Esophagus (tissue), 2 donors: ENCODE measurements at regions not wholly inside any gene's neighbourhood (a gene's known extent, or its start where the extent isn't known, plus 50 kb on each side); places are given as distances from the start of the nearest gene placed in this dataset.

ENCODE experiments used
- H3K27ac ChIP-seq, 2 donors: one replicate each; pipeline ENCODE4 v1.5.1; 2013; ENCODE audit warnings: low read depth in 2 of 2, mild to moderate bottlenecking in 2 of 2, inconsistent platforms in 1 of 2, low read length in 1 of 2, moderate library complexity in 1 of 2
- H3K27me3 ChIP-seq, 2 donors: one replicate each; pipeline ENCODE4 v1.6.1; 2013; ENCODE audit warnings: low read length in 2 of 2, control low read depth in 1 of 2, mild to moderate bottlenecking in 1 of 2; ENCODE audit not compliant: insufficient read depth in 2 of 2, control insufficient read depth in 1 of 2
- H3K36me3 ChIP-seq, 2 donors: one replicate each; pipeline ENCODE4 v1.6.1; 2013; ENCODE audit warnings: low read length in 1 of 2; ENCODE audit not compliant: control insufficient read depth in 2 of 2, insufficient read depth in 2 of 2
- H3K4me1 ChIP-seq, 2 donors: one replicate each; pipeline ENCODE4 v1.6.1; 2013; ENCODE audit warnings: low read length in 1 of 2; ENCODE audit not compliant: control insufficient read depth in 2 of 2, insufficient read depth in 2 of 2
- H3K4me3 ChIP-seq, 2 donors: one replicate each; pipeline ENCODE4 v1.5.1; 2013; ENCODE audit warnings: low read length in 2 of 2, mild to moderate bottlenecking in 2 of 2, low read depth in 1 of 2, moderate library complexity in 1 of 2
- H3K9me3 ChIP-seq, 2 donors: one replicate each; pipeline ENCODE4 v1.6.1; 2013; ENCODE audit warnings: mild to moderate bottlenecking in 2 of 2, low read depth in 1 of 2, low read length in 1 of 2, moderate library complexity in 1 of 2; ENCODE audit not compliant: control insufficient read depth in 2 of 2, insufficient read depth in 1 of 2
- WGBS, 2 donors: extraction: QIAGEN DNeasy Blood & Tissue Kit; methylation state at CpG; one replicate each; pipeline ENCODE4 v1.1.7; 2013; 5-methylcytosine and 5-hydroxymethylcytosine counted together
- donor health status: healthy with polysubstance abuse.
- donor health status: Bipolar disorder and iron deficiency.

DNA sequence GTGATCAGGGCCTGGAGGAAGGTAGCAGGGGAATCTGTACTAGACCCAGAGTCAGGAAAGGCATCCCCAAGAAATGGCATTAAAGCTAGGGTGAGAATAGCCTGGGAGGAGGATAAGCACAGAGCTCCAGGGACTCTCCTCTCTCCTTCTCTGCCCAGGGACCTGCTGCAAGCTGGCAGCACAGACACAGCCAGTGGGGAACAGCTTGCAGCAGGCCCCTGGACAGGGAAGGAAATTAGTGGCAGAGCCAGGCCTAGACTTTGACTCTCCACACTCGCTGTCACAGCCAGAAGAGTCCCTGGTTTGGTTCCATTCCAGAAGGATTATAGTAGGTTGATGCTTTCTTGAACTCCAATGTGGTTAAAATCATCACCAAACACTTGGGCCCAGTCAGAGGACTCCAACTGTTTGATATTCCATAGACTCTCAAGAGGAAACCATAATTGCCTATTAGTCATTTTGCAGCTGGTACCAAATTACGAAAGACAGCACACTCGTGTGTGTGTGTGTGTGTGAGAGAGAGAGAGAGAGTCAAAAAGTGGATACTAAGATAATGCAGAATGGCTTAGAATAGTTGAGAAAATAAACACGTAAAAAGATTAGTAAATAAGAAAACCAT, 95.5 kb upstream of the ATP8B1 start:
- Histone ChIP-seq H3K4me3 (no peak overlapping the region), H3K4me1 (peaks cover 2 to 4% of the 10 kb centered on the region in 2 donors), H3K36me3 (no peaks in the 10 kb centered on the region), H3K27me3 (no peaks in the 10 kb centered on the region), H3K9me3 (no peaks in the 10 kb centered on the region), H3K27ac (peak overlapping the region in 1 of 2 donors; percentile 57)
- 27 to 55% methylated on average over 4 of the region's 4 CpGs for WGBS, 2 donors

DNA sequence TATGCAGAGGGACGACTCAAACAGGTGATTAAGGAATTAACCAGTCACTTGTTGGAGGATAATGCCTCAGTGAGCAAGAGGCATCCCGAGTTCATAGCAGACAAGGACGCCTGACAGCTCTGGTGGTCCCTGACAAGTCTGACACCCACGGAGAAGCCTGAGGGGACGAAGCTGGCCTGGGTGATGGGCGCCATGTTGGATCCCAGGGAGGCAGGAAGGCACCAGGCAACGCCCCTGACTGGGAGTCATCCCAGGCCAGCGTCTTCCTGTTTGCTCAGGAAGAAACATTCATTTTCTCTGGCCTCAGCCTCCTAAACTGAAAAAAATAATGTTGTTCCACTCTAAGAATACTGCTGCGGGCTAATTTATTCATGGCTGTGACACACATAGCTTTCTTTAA, 92.1 kb upstream of the ATP8B1 start:
- H3K4me3 ChIP-seq, result no peak overlapping the region
- H3K4me1 ChIP-seq, result peaks cover 0 to 2% of the 10 kb centered on the region in 2 donors
- no peaks in the 10 kb centered on the region for H3K36me3 ChIP-seq
- H3K9me3 ChIP-seq, result no peaks in the 10 kb centered on the region
- 77 to 84% methylated on average over 9 of the region's 9 CpGs for WGBS, 2 donors
- no peaks in the 10 kb centered on the region for H3K27me3 ChIP-seq
- H3K27ac ChIP-seq, result peak overlapping the region in 1 of 2 donors; percentile 73

DNA sequence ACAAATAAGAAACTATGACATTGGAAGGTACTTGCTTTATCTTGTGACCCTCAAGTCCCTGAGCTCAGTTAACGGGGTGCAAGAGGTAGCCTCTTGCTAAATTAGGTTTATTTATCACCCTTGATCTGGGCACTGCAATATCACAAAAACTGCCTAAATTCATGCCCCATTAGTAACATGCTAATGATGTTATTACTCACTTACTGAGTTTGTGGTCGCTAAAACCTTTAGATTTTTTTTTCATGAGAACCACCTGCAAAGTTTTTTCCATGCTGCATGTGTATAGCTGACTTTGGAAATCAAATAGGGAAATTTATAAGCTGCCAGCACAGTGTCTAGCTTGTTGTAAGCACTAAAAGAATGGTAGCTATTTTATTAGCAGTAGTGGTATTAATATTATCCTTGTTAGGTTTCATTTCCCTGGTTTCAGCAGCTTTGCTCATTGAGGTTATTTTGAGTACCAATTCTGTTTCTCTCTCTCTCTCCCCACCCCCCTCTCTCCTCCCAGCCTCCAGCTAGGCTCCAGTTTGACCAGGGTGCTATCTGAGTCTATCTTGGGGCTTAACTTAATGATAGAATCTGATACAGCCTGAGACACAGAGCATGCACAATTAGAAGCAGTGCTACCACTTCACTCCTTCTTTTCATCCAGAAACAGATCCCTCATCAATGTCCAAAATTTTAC, 88.7 kb upstream of the ATP8B1 start:
- no peak overlapping the region for H3K27ac ChIP-seq
- H3K9me3 ChIP-seq, result no peaks in the 10 kb centered on the region
- 67 to 71% methylated on average over 2 of the region's 2 CpGs for WGBS, 2 donors

DNA sequence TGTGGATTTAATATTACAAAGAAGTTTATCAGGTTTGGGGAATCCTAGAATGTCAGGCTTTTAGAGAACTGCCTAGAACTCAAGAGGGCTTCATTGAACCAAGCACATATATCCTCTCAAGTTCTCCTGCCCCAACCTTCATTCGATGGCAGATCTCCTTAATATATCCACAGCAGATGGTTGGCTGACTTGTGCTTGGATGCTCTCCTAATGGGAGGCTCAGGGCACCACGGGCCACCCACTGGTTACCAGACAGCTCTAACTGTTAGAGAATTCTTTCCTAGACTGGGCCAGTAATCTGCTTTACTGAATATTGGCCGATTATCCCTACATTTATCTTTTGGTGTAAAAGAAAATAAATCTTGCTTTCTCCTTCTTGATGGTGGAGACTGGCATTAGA, 87.2 kb upstream of the ATP8B1 start:
- 81 to 83% methylated on average over 3 of the region's 3 CpGs for WGBS, 2 donors
- H3K27me3 ChIP-seq, result no peaks in the 10 kb centered on the region
- H3K27ac ChIP-seq, result no peak overlapping the region
- no peaks in the 10 kb centered on the region for H3K9me3 ChIP-seq
- H3K36me3 ChIP-seq, result no peaks in the 10 kb centered on the region
- no peak overlapping the region for H3K4me3 ChIP-seq
- peaks cover 0 to 2% of the 10 kb centered on the region in 2 donors for H3K4me1 ChIP-seq

More for the DNA sequence above, 88.7 kb upstream of the ATP8B1 start:
- no peaks in the 10 kb centered on the region for H3K36me3 ChIP-seq
- peaks cover 0 to 2% of the 10 kb centered on the region in 2 donors for H3K4me1 ChIP-seq
- H3K27me3 ChIP-seq, result no peaks in the 10 kb centered on the region
- H3K4me3 ChIP-seq, result no peak overlapping the region

DNA sequence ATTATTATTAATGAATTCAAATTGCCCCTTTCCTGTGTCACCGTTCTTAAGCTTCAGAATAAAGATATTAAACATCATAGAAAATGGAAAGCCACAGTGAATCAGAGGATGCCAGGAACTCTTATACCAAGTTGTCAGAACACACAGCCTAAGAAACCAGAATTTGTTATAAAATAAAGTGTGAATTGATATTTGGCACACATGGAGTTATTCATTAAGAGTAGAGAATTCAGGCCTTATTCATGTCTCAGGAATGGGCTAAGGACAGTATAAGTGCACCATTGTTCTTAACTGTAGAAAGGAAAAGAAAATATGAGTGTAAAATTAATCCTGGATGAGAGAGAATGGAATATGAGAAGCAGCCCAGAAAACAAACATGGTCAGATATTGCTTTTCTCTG, 86.7 kb upstream of the ATP8B1 start:
- Histone ChIP-seq H3K36me3 (no peaks in the 10 kb centered on the region), H3K27me3 (no peaks in the 10 kb centered on the region), H3K27ac (no peak overlapping the region), H3K9me3 (no peaks in the 10 kb centered on the region), H3K4me1 (no peaks in the 10 kb centered on the region), H3K4me3 (no peak overlapping the region)
- WGBS, 2 donors, result 74 to 76% methylated on average over 1 of the region's 1 CpG

DNA sequence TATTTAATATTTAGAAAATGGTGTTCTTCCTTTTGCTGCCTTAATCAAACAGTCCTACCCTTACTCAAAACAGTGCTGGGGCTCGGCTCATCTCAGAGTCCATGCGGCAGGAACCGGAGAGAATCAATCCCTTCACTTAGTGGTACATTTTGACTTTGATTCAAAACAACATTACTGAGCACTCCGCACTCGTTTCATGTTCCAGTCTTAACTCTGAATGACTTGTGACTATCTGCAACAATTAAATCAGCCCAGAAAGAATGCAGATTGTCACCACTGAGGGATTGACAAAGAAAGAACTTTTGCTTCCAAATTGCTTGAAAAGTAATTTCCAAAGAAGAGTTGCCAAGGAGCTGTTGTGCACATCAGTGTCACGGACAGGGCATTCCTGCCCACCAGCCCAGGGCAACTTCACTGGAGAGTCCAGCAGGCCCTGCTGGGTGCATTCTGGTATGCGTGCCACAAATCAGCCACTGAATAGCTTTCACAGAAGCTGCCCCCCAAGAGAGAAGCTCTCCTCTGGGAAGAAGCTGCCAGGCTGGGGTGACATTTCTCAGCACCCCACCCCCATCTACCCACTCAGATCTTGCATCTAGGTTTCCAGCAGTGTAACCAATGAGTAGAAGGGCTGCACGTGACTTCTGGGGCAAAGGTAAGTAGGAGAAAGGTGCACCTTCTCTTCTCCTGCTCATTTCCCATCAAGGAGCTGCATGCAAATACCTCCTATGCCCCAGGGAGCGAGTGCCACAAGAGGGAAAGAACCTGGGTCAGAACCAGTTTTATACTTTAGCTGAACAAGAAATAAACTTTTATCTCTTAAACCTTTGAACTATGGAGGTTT, 84.6 kb upstream of the ATP8B1 start:
- WGBS, 2 donors, result 83 to 87% methylated on average over 9 of the region's 9 CpGs
- H3K27me3 ChIP-seq, result no peaks in the 10 kb centered on the region
- H3K9me3 ChIP-seq, result no peaks in the 10 kb centered on the region
- no peak overlapping the region for H3K27ac ChIP-seq
- no peak overlapping the region for H3K4me3 ChIP-seq
- no peaks in the 10 kb centered on the region for H3K36me3 ChIP-seq
- no peaks in the 10 kb centered on the region for H3K4me1 ChIP-seq

DNA sequence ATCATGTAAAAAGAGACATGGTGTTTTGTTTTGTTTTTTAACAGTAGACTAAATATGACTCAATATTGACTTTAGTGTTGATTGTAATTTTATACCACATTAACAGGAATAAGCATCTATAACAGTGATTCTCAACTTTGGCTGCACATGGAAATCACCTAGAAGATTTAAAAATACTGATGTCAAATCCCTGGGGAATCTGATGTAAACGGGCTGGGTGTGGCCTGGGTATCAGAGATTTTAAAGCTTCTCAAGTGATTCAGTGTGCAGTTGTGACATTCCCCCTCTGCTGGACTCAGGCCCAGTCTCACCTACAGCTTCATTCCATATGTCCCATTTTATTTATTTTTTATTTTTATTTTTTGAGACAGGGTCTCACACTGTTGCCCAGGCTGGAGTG, 82.8 kb upstream of the ATP8B1 start:
- Histone ChIP-seq H3K27me3 (no peaks in the 10 kb centered on the region), H3K27ac (no peak overlapping the region), H3K36me3 (no peaks in the 10 kb centered on the region), H3K9me3 (no peaks in the 10 kb centered on the region), H3K4me1 (no peaks in the 10 kb centered on the region), H3K4me3 (no peak overlapping the region)
- 44 to 65% methylated on average over 1 of the region's 1 CpG for WGBS, 2 donors

DNA sequence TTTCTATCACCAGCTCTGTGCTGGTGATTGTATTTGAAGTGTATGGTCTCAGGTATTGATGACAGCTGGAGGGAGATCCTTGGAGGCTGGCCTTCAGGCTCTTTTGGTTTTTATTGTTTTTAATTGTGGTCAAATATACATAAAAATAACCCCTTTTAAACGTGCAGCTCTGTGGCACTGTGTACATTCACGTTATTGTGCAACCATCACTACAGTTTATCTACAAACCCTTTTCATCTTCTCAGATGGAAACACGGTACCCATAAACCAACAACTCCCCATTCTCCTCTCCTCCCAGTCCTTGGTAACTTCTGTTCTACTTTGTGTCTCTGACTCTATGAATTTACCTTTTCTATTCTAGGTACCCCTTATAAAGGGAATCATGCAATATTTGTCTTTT, 79.3 kb upstream of the ATP8B1 start:
- Histone ChIP-seq H3K9me3 (peaks cover 0 to 4% of the 10 kb centered on the region in 2 donors), H3K36me3 (no peaks in the 10 kb centered on the region), H3K27ac (no peak overlapping the region), H3K4me1 (no peaks in the 10 kb centered on the region), H3K4me3 (no peak overlapping the region), H3K27me3 (no peaks in the 10 kb centered on the region)
- WGBS, 2 donors, result 48 to 63% methylated on average over 3 of the region's 3 CpGs

DNA sequence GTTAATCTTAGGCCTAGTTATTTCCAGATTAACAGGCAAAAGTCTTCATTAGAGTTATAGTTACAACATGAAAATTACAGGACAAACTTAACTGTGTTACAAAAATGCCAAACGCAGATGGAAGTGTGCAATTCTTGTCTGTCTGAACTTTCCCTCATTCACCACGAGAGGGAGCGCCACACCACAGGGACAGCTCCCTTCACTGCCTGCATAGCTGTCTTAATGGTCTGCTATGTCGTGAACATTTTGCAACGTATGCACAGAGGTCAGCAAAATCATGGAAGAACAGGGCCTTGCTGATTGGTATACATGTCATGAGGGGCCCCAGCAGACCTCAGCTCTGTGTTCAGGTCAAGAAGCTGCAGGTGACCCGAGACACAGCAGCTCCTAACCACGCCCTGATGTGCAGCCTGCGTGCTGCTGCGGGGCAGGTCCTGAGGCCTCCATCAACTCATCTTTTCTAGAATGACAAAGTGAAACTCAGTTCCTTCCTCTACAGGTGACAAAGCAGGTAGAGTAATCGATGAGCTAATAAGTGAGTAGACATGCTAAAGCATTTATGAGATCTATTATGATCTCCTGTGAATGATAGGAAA, 78.8 kb upstream of the ATP8B1 start:
- no peaks in the 10 kb centered on the region for H3K36me3 ChIP-seq
- H3K27ac ChIP-seq, result no peak overlapping the region
- H3K27me3 ChIP-seq, result no peaks in the 10 kb centered on the region
- WGBS, 2 donors, result 36 to 39% methylated on average over 10 of the region's 10 CpGs
- no peaks in the 10 kb centered on the region for H3K4me1 ChIP-seq
- peaks cover 0 to 4% of the 10 kb centered on the region in 2 donors for H3K9me3 ChIP-seq
- H3K4me3 ChIP-seq, result no peak overlapping the region
